AG04449 (cell line): ENCODE measurements at regions not wholly inside any gene's neighbourhood (a gene's known extent, or its start where the extent isn't known, plus 50 kb on each side); places are given as distances from the start of the nearest gene placed in this dataset.

ENCODE experiments used
- CTCF ChIA-PET: fragments of 350-600 bp; formaldehyde crosslinking; extraction: SDS; loops from one replicate; lab custom pipeline; 2021; ENCODE audit warnings: antibody characterized with exemption; lab: Yijun Ruan, JAX
- POLR2A ChIA-PET: fragments of 400-600, 350-600 bp; formaldehyde crosslinking; extraction: SDS; loops from one replicate; lab custom pipeline; 2020; ENCODE audit warnings: antibody characterized with exemption, inconsistent platforms; lab: Yijun Ruan, JAX
- DNase-seq: peaks from one replicate; pipeline ENCODE4 v3.0.0-alpha.2; 2010; ENCODE audit warnings: low read depth, low spot score
- H3K4me3 ChIP-seq: 2 replicates; pipeline ENCODE4 v1.5.1; 2011; ENCODE audit warnings: low read depth, mild to moderate bottlenecking, control low read depth, low read length
- CTCF ChIP-seq: IDR thresholded peaks from one replicate; pipeline ENCODE4 v1.5.1; 2011; ENCODE audit warnings: mild to moderate bottlenecking, moderate library complexity, low read length, control low read depth, inconsistent platforms; ENCODE audit not compliant: insufficient read depth; ENCODE audit errors: missing control alignments

- no peak for DNase-seq
- ChIA-PET CTCF (no interaction called here), POLR2A (no interaction called here)
- H3K4me3 ChIP-seq = no peak overlapping the region
- TF ChIP-seq CTCF = no peak
Measured at GRCh38 chr13:87057807-87058520, 613.2 kb upstream of the SLITRK5 start.

- H3K4me3 ChIP-seq = no peak overlapping the region
- no peak for DNase-seq
- TF ChIP-seq CTCF = no peak
- ChIA-PET POLR2A (no interaction called here), CTCF (no interaction called here)
Measured at GRCh38 chr13:87058786-87059329, 612.3 kb upstream of the SLITRK5 start.

- H3K4me3 ChIP-seq = no peak overlapping the region
- ChIA-PET CTCF (no interaction called here), POLR2A (no interaction called here)
- no peak for DNase-seq
- TF ChIP-seq CTCF = no peak
Measured at GRCh38 chr13:87078947-87079795, 592.0 kb upstream of the SLITRK5 start.

- ChIA-PET CTCF (no interaction called here), POLR2A (no interaction called here)
- no peak for DNase-seq
- no peak overlapping the region for H3K4me3 ChIP-seq
- no peak for TF ChIP-seq CTCF
Measured at GRCh38 chr13:87080100-87080779, 590.9 kb upstream of the SLITRK5 start.

GRCh38 chr13:87084192-87084591, 587.0 kb upstream of the SLITRK5 start:
- no peak for DNase-seq
- TF ChIP-seq CTCF = no peak
- ChIA-PET POLR2A (no interaction called here), CTCF (no interaction called here)
- no peak overlapping the region for H3K4me3 ChIP-seq
